ENCODE measurements at regions not wholly inside any gene's neighbourhood (a gene's known extent, or its start where the extent isn't known, plus 50 kb on each side); places are given as distances from the start of the nearest gene placed in this dataset.

GRCh38 chr2:144836635-144837350 is 316.9 kb upstream of the ZEB2 start:
- ChIA-PET CTCF (no interaction called here), RAD21 (ENCODE audit: low non-redundant PET in 1 of 2, low total read pairs in 2 of 2, uncharacterized antibody in 2 of 2, unreplicated experiment in 2 of 2) (no interaction called here), POLR2A (no interaction called here)
- no peak overlapping the region for H3K9ac ChIP-seq (ENCODE audit: low read length)
- H3K79me2 ChIP-seq (ENCODE audit: insufficient read depth, low read length) = no peaks in the 10 kb centered on the region
- H3K4me2 ChIP-seq (ENCODE audit: low read length) = no peak overlapping the region; the same call in 1 of the 2 replicates
- no peak for DNase-seq (ENCODE audit: low read depth, low spot score)
- ATAC-seq = no peak
- no peaks in the 10 kb centered on the region for H3K9me3 ChIP-seq (ENCODE audit: control insufficient read depth in 1 of 2, insufficient read depth in 1 of 2, low read depth in 1 of 2, low read length in 2 of 2)
- H3K27me3 ChIP-seq (ENCODE audit: insufficient read depth, low read length) = no peaks in the 10 kb centered on the region
- H2AFZ ChIP-seq (ENCODE audit: low read depth, low read length, poor library complexity, severe bottlenecking) = no peak overlapping the region
- H3K4me1 ChIP-seq (ENCODE audit: control insufficient read depth in 1 of 2, insufficient read depth in 2 of 2, low read length in 2 of 2) = peaks cover 21 to 31% of the 10 kb centered on the region in 2 experiments
- no peaks in the 10 kb centered on the region for H4K20me1 ChIP-seq (ENCODE audit: insufficient read depth)
- no peak overlapping the region; the same call in 1 of the 2 replicates for H3K27ac ChIP-seq (ENCODE audit: low read depth, low read length)
- BruUV-seq (replicated peaks) = no TSS peak
- TF ChIP-seq FOSL1 (IDR thresholded peaks at IDR 0.05; ENCODE audit: low read depth) = no peak
- TF ChIP-seq TCF7L2 (IDR thresholded peaks at IDR 0.05; ENCODE audit: borderline replicate concordance, extremely low read depth, insufficient read depth, insufficient read length) = no peak
- TF ChIP-seq, protein P1, sequence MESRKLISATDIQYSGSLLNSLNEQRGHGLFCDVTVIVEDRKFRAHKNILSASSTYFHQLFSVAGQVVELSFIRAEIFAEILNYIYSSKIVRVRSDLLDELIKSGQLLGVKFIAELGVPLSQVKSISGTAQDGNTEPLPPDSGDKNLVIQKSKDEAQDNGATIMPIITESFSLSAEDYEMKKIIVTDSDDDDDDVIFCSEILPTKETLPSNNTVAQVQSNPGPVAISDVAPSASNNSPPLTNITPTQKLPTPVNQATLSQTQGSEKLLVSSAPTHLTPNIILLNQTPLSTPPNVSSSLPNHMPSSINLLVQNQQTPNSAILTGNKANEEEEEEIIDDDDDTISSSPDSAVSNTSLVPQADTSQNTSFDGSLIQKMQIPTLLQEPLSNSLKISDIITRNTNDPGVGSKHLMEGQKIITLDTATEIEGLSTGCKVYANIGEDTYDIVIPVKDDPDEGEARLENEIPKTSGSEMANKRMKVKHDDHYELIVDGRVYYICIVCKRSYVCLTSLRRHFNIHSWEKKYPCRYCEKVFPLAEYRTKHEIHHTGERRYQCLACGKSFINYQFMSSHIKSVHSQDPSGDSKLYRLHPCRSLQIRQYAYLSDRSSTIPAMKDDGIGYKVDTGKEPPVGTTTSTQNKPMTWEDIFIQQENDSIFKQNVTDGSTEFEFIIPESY (IDR thresholded peaks at IDR 0.05; ENCODE audit: extremely low read depth, insufficient replicate concordance, low read length) = no peak
- no peak for TF ChIP-seq ELF1 (IDR thresholded peaks at IDR 0.05; ENCODE audit: borderline replicate concordance, low read depth)
- TF ChIP-seq CTCF (IDR thresholded peaks at IDR 0.05 in 2 of 3, conservative IDR thresholded peaks at IDR 0.05 in 1 of 3; ENCODE audit: borderline replicate concordance in 1 of 3, insufficient read depth in 1 of 3, low read depth in 2 of 3, low read length in 2 of 3) = no peak
- no peak for TF ChIP-seq YY1 (IDR thresholded peaks at IDR 0.05; ENCODE audit: extremely low read depth, insufficient replicate concordance, low read depth, low read length)
- TF ChIP-seq, protein P2, sequence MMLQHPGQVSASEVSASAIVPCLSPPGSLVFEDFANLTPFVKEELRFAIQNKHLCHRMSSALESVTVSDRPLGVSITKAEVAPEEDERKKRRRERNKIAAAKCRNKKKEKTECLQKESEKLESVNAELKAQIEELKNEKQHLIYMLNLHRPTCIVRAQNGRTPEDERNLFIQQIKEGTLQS (IDR thresholded peaks at IDR 0.05) = no peak
- TF ChIP-seq CEBPB (IDR thresholded peaks at IDR 0.05; ENCODE audit: low read depth) = no peak
- no peak for TF ChIP-seq CBX3 (IDR thresholded peaks at IDR 0.05; ENCODE audit: low read depth)
- no peak for TF ChIP-seq SP1 (IDR thresholded peaks at IDR 0.05; ENCODE audit: low read depth)
- no peak for TF ChIP-seq MAX (IDR thresholded peaks at IDR 0.05)
- no peak for TF ChIP-seq JUND (IDR thresholded peaks at IDR 0.05)
- TF ChIP-seq ZFX (IDR thresholded peaks at IDR 0.05) = no peak
- no peak for TF ChIP-seq SIN3A (IDR thresholded peaks at IDR 0.05; ENCODE audit: low read depth)
- no peak for TF ChIP-seq POLR2AphosphoS5 (IDR thresholded peaks at IDR 0.05; ENCODE audit: low read depth, low read length)
- H3K9me2 ChIP-seq (ENCODE audit: insufficient read depth) = no peaks in the 10 kb centered on the region
- intact Hi-C loops (cut with micrococcal nuclease) = no loop called here
- H3K4me3 ChIP-seq (replicated peaks in 1 of 2; ENCODE audit: low read depth in 1 of 2, low read length in 2 of 2) = no peak overlapping the region
- no peaks in the 10 kb centered on the region for H3K36me3 ChIP-seq (ENCODE audit: control insufficient read depth in 1 of 2, insufficient read depth in 2 of 2, low read length in 2 of 2)
